Fibroblast of villous mesenchyme (primary cell): ENCODE measurements at regions not wholly inside any gene's neighbourhood (a gene's known extent, or its start where the extent isn't known, plus 50 kb on each side); places are given as distances from the start of the nearest gene placed in this dataset.

Source experiments
- DNase-seq: peaks from one replicate; pipeline ENCODE4 v3.0.0-alpha.2; 2010; ENCODE audit warnings: low read depth
- H3K4me3 ChIP-seq: 2 replicates; pipeline ENCODE4 v1.5.1; 2011; ENCODE audit warnings: low read depth, mild to moderate bottlenecking, low read length
- CTCF ChIP-seq: IDR thresholded peaks from 2 replicates; pipeline ENCODE4 v1.5.1; 2012; ENCODE audit warnings: low read depth, mild to moderate bottlenecking, low read length; ENCODE audit not compliant: insufficient read depth

GRCh38 chr2:114082731-114083433 is 193.0 kb downstream of the ACTR3 start:
- TF ChIP-seq CTCF = no peak
- no peak for DNase-seq
- no peak overlapping the region for H3K4me3 ChIP-seq

- DNase-seq = no peak
- no peak for TF ChIP-seq CTCF
- H3K4me3 ChIP-seq = no peak overlapping the region
Observed at GRCh38 chr2:114083717-114084387, 194.0 kb downstream of the ACTR3 start.

- H3K4me3 ChIP-seq = no peak overlapping the region
- DNase-seq = no peak
- no peak for TF ChIP-seq CTCF
Observed at GRCh38 chr2:114085238-114085637, 195.3 kb downstream of the ACTR3 start.

- DNase-seq = no peak
- H3K4me3 ChIP-seq = no peak overlapping the region
- no peak for TF ChIP-seq CTCF
Observed at GRCh38 chr2:114085992-114086391, 196.1 kb downstream of the ACTR3 start.

- DNase-seq = no peak
- H3K4me3 ChIP-seq = no peak overlapping the region
- no peak for TF ChIP-seq CTCF
Observed at GRCh38 chr2:114089636-114090319, 199.9 kb downstream of the ACTR3 start.

GRCh38 chr2:114091010-114091409 is 201.1 kb downstream of the ACTR3 start:
- DNase-seq = no peak
- no peak overlapping the region for H3K4me3 ChIP-seq
- TF ChIP-seq CTCF = no peak
